ENCODE measurements at regions not wholly inside any gene's neighbourhood (a gene's known extent, or its start where the extent isn't known, plus 50 kb on each side); places are given as distances from the start of the nearest gene placed in this dataset.

DNA sequence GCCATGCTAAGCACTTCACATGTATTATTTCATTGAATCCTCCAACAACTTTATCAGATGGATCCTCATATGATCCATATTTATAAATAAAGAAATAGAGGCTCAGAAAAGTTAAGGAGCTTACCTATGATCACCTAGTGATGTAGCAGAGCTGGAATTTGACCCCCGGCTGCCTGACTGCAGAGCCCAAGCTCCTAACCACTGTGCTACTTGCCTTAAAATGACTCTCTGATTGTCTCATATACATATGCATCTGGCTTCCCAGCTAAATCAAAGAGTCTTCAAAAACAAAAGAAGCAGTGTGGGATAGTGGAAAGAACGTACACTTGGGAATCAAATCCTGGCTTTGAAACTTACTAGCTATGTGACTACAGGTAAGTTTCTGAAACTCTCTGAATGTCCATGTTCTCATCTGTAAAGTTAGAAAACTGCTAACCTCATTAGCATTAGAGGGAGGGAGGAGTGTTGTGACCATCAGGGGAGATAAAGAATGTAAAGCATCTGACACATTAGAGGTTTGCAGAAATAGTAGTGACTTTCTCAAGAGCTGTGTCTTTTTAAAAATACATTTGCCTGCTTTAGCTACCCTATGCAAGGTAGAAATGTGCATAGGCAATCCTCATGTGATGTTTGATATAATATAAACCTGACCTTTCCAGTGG is 67.2 kb upstream of the BARHL2 start:
- no peaks in the 10 kb centered on the region for H3K36me3 Mint-ChIP-seq
- H3K9me3 Mint-ChIP-seq = no peaks in the 10 kb centered on the region
- H3K27me3 Mint-ChIP-seq (ENCODE audit: low read depth in 3 of 3) = peaks cover 4 to 5% (median 4%) of the 10 kb centered on the region in 3 donors
- H3K27ac Mint-ChIP-seq = no peak overlapping the region
- no peaks in the 10 kb centered on the region for H3K4me1 Mint-ChIP-seq
- no peak for DNase-seq
- no peak overlapping the region for H3K4me3 Mint-ChIP-seq

- Mint-ChIP-seq H3K4me1 (no peaks in the 10 kb centered on the region), H3K27ac (no peak overlapping the region), H3K4me3 (no peak overlapping the region), H3K9me3 (no peaks in the 10 kb centered on the region), H3K36me3 (no peaks in the 10 kb centered on the region), H3K27me3 (ENCODE audit: low read depth in 3 of 3) (peaks cover 2 to 5% (median 4%) of the 10 kb centered on the region in 3 donors)
- no peak for DNase-seq
Observed at GRCh38 chr1:90783181-90783580, 66.1 kb upstream of the BARHL2 start.

GRCh38 chr1:90782046-90782445 is 64.9 kb upstream of the BARHL2 start:
- DNase-seq = no peak
- Mint-ChIP-seq H3K4me1 (no peaks in the 10 kb centered on the region), H3K9me3 (no peaks in the 10 kb centered on the region), H3K27me3 (ENCODE audit: low read depth in 3 of 3) (peaks cover 2 to 5% (median 4%) of the 10 kb centered on the region in 3 donors), H3K4me3 (no peak overlapping the region), H3K27ac (no peak overlapping the region), H3K36me3 (no peaks in the 10 kb centered on the region)

GRCh38 chr1:90781534-90781933 is 64.4 kb upstream of the BARHL2 start:
- no peak overlapping the region for H3K27ac Mint-ChIP-seq
- no peaks in the 10 kb centered on the region for H3K4me1 Mint-ChIP-seq
- H3K9me3 Mint-ChIP-seq = no peaks in the 10 kb centered on the region
- H3K27me3 Mint-ChIP-seq (ENCODE audit: low read depth in 3 of 3) = peaks cover 2 to 5% (median 4%) of the 10 kb centered on the region in 3 donors
- no peak for DNase-seq
- H3K36me3 Mint-ChIP-seq = no peaks in the 10 kb centered on the region
- no peak overlapping the region for H3K4me3 Mint-ChIP-seq

GRCh38 chr1:90780981-90781380 is 63.9 kb upstream of the BARHL2 start:
- H3K4me3 Mint-ChIP-seq = no peak overlapping the region
- H3K4me1 Mint-ChIP-seq = no peaks in the 10 kb centered on the region
- no peak for DNase-seq
- no peak overlapping the region for H3K27ac Mint-ChIP-seq
- H3K36me3 Mint-ChIP-seq = no peaks in the 10 kb centered on the region
- peaks cover 2 to 5% (median 4%) of the 10 kb centered on the region in 3 donors for H3K27me3 Mint-ChIP-seq (ENCODE audit: low read depth in 3 of 3)
- no peaks in the 10 kb centered on the region for H3K9me3 Mint-ChIP-seq

GRCh38 chr1:90779573-90779972 is 62.5 kb upstream of the BARHL2 start:
- DNase-seq = no peak
- H3K9me3 Mint-ChIP-seq = no peaks in the 10 kb centered on the region
- peaks cover 2 to 5% (median 4%) of the 10 kb centered on the region in 3 donors for H3K27me3 Mint-ChIP-seq (ENCODE audit: low read depth in 3 of 3)
- H3K27ac Mint-ChIP-seq = no peak overlapping the region
- no peaks in the 10 kb centered on the region for H3K4me1 Mint-ChIP-seq
- no peak overlapping the region for H3K4me3 Mint-ChIP-seq
- no peaks in the 10 kb centered on the region for H3K36me3 Mint-ChIP-seq

- Mint-ChIP-seq H3K27ac (no peak overlapping the region), H3K9me3 (no peaks in the 10 kb centered on the region), H3K27me3 (ENCODE audit: low read depth in 3 of 3) (peaks cover 0 to 4% (median 4%) of the 10 kb centered on the region in 3 donors), H3K4me3 (no peak overlapping the region), H3K36me3 (no peaks in the 10 kb centered on the region), H3K4me1 (no peaks in the 10 kb centered on the region)
- DNase-seq = no peak
Observed at GRCh38 chr1:90778486-90778885, 61.4 kb upstream of the BARHL2 start.

DNA sequence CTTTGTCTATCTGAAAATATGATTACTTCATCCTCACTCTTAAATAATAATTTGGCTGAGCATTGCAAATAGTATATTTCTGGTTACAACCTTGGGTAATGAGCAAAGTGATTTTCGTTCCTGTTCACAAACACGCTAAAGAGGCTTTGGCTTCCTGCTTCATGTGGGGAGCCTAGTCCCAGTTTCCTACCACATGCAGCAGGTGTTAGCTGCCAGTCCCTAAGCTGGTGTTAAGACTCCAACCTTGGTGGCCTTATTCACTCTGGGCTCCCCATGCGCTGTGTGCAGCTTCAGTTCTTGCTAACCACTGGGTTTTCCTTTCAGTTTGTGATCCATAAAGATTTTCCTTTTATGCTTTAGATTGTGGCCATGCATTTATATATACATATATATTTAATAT is 56.7 kb upstream of the BARHL2 start:
- H3K36me3 Mint-ChIP-seq = no peaks in the 10 kb centered on the region
- H3K27me3 Mint-ChIP-seq (ENCODE audit: low read depth in 3 of 3) = peaks cover 0 to 2% (median 2%) of the 10 kb centered on the region in 3 donors
- H3K9me3 Mint-ChIP-seq = no peaks in the 10 kb centered on the region
- no peak overlapping the region for H3K4me3 Mint-ChIP-seq
- H3K4me1 Mint-ChIP-seq = no peaks in the 10 kb centered on the region
- H3K27ac Mint-ChIP-seq = no peak overlapping the region
- DNase-seq = no peak

DNA sequence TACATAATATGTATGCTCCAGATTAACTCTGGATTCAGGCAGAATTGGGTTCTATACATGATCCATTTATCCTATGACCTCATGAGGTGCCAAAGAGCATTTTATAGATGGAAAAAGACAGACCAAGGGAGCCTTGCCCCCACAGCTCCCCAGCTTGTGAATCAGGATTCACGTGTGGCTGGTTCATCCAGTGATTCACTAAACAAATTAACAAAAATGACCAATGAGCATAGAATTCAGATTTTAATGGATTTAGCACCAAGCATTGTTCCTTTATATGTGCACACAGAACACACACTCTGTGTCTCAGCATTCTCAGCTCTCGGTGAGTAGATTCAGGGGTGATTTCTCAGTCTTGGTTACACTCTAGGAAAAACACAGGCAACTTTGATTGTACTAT is 51.7 kb upstream of the BARHL2 start:
- Mint-ChIP-seq H3K4me3 (no peak overlapping the region), H3K4me1 (no peaks in the 10 kb centered on the region), H3K27me3 (ENCODE audit: low read depth in 3 of 3) (peaks cover 0 to 10% (median 5%) of the 10 kb centered on the region in 3 donors)

DNA sequence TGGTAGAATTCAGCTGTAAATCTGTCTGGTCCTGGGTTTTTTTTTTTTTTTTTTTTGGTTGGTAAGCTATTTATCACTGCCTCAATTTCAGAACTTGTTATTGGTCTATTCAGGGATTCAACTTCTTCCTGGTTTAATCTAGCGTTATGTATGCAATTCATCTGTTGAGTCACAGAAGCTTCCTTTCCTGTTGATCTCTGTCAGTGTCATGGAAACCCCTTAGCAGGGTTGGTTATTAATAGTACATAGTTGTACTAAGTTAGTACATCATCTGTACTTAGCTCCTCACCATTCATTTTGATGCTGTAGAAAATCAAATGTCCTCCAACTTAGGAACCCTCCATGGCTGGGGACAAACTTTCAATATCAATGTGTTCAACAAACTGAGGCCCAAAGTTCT is 51.0 kb upstream of the BARHL2 start:
- no peaks in the 10 kb centered on the region for H3K4me1 Mint-ChIP-seq
- no peaks in the 10 kb centered on the region for H3K36me3 Mint-ChIP-seq
- H3K4me3 Mint-ChIP-seq = no peak overlapping the region
- no peak for DNase-seq
- H3K27ac Mint-ChIP-seq = no peak overlapping the region
- H3K9me3 Mint-ChIP-seq = peaks cover 0 to 3% (median 0%) of the 10 kb centered on the region in 6 donors
- H3K27me3 Mint-ChIP-seq (ENCODE audit: low read depth in 3 of 3) = peaks cover 0 to 13% (median 5%) of the 10 kb centered on the region in 3 donors

More for the DNA sequence above, 51.7 kb upstream of the BARHL2 start:
- no peaks in the 10 kb centered on the region for H3K36me3 Mint-ChIP-seq
- no peak overlapping the region for H3K27ac Mint-ChIP-seq
- DNase-seq = no peak
- peaks cover 0 to 3% (median 0%) of the 10 kb centered on the region in 6 donors for H3K9me3 Mint-ChIP-seq
